HG03139 (cell line): ENCODE measurements at regions not wholly inside any gene's neighbourhood (a gene's known extent, or its start where the extent isn't known, plus 50 kb on each side); places are given as distances from the start of the nearest gene placed in this dataset.

Experiments used
- ATAC-seq: cut with Tn5 transposase; IDR thresholded peaks from one replicate; pipeline ENCODE4 v1.9.1; 2021; ENCODE audit not compliant: unreplicated experiment

DNA sequence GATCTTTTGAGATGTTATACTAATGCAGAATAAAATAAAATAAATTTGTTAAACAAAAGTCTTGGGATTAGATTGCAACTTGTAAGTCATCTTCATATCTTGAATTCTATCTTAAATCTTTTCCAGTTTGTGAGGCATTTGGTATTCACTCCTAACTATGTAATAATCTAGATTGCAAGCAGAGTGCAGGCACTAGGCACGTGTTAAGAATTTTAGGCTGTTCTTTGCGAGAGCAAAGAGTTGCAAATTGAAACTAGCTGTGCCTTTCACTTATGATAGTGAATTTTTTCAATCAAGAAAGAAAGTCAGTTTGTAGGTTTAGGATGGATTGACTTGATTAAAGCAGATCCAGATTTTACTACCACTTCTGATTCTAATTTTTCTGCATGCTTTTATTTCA, 264.1 kb upstream of the SPRY2 start:
- ATAC-seq = no peak

- no peak for ATAC-seq
Measured at GRCh38 chr13:80604098-80604497, 263.2 kb upstream of the SPRY2 start.

DNA sequence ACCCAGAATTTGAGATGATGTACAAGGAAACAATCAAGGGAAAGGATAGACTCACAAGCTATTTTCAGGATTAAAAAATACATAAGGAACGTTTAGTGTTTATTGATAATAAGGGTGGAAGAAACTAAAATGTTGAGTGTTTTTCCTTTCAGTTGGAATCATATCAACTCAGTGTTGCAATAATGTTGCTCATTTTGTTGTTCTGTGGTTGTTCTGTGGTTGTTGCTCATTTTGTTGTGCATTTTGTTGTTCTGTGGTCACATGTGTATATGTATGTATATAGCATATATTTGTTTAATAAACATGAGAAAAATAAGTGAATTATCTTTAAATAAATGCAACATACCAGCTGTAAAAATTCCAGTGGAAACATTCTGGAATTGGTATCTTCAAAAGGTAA, 262.4 kb upstream of the SPRY2 start:
- ATAC-seq = no peak

DNA sequence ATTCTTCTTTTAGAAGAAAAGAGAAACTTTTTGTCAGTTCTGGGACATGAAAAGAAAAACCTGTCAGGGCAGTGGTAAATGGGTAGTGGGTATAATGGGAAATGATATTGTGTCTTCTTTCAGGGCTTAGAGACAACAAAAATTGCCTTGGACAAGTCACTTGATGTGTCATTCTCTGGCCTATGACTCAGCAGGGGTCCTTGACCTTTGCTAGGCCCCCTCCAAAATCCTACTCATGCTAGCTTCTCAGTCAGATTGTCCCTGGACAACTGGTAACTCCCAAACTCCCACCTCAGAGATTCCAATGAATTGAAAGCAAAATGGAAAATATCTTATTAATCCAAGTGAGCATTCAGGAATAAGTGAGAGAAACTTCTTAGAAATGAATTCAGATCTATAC, 258.8 kb upstream of the SPRY2 start:
- ATAC-seq = no peak

DNA sequence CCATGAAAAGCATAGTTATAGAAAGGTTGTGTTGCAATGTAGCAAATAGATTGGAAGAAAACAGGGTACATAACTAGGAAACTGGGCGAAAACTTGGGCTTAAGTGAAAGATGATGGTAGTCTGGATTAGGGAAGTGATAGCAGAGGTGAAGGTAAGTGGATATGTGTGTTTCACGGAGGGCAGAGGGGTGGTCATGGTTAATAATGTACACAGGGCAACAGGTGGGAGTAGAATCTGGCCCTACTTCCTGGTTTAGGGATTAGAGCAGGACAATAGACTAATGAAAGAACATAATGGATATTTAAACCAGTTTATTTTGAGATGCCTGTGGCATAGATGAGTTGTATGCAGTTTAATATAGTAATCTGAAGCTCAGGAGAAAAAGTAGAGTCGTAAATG, 257.3 kb upstream of the SPRY2 start:
- no peak for ATAC-seq

- no peak for ATAC-seq
Measured at GRCh38 chr13:80591976-80592740, 251.2 kb upstream of the SPRY2 start.

DNA sequence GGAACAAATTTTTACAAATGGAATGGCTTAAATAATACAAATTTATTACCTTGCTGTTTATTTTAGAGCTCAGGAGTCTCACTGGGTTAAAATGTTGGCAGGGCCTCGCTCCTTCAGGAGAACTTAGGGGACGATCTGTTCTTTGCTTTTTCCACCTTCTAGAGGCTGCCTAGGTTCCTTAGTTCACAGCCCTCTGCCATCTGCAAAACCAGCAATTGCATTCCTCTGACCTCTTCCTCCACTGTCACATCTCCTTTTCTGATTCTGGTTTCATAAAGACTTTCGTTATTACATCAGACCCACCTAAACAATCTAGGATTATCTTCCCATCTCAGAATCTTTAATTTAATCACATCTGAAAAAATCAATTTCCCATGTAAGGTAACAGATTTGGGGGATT, 249.6 kb upstream of the SPRY2 start:
- ATAC-seq = no peak

DNA sequence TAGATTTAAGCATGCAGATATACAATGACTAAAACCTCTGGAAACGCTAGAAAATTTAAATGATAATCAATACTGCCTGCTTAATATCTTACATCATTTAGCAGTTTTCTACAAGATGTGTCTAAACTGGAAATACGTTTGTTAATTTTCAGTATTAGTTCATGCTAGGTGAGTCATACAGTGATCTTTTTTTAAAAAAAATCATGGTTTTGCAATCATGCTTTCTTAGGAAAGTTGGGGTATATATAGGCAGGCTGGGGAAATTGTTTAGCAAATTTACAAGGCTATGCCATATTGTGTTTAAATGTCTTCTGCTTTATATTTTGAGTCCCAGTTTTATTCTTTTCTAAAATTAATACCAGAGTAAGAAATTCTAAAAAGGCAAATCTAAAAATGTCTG, 245.4 kb upstream of the SPRY2 start:
- no peak for ATAC-seq

DNA sequence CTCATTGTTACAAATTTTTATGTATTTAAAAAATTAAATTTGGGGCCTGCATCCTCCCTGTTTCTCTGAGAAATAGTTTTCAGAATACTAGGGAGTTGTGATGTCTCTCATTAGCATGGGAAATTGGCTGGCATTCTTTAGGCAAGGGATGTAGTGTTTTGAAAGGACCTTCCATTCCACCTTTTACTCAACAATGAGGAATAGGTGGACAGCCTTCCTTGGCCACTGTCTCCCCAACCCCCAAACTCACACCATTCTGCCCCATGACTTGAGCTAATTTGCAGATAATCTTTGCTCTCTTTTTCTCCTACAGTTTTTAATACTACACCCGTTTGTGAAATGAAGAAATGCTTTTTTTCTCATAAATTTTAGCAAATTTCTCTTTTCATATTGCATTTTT, 244.6 kb upstream of the SPRY2 start:
- no peak for ATAC-seq

DNA sequence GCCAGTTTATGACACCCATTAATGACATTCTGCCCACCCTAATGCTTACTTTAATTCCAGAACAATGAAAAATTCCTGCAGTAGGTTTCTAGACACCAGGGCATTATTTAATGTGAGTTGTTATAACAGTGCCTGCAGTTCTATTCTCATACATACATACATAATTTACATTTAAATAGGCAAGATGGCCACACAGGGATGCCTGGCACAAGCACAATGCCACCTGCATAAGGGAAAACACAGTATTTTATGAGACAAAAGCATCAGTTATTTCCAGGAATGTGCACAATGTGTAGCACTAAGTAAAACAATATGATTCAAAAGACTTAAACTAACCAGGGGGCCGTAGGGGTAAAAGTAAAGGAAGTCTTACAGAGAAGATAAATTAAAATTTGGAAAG, 243.9 kb upstream of the SPRY2 start:
- ATAC-seq = no peak

DNA sequence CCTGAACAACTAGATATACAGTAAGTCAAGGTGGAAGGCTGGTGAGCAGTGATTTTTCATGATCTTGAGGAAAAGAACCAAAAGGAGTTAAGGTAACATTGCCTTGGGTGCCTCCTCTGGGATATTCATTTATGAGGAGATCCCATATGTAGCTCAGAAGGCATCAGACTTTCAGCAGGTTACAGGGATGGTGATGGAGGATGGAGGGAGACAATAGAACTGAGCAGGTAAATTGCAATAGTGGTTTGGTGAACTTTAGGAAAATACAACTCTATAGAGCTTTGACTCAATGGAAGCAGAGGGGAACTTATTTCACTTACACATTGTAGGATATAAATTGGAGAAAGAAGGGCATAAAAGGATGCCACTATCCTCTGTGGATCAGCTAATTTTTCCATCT, 243.4 kb upstream of the SPRY2 start:
- no peak for ATAC-seq

DNA sequence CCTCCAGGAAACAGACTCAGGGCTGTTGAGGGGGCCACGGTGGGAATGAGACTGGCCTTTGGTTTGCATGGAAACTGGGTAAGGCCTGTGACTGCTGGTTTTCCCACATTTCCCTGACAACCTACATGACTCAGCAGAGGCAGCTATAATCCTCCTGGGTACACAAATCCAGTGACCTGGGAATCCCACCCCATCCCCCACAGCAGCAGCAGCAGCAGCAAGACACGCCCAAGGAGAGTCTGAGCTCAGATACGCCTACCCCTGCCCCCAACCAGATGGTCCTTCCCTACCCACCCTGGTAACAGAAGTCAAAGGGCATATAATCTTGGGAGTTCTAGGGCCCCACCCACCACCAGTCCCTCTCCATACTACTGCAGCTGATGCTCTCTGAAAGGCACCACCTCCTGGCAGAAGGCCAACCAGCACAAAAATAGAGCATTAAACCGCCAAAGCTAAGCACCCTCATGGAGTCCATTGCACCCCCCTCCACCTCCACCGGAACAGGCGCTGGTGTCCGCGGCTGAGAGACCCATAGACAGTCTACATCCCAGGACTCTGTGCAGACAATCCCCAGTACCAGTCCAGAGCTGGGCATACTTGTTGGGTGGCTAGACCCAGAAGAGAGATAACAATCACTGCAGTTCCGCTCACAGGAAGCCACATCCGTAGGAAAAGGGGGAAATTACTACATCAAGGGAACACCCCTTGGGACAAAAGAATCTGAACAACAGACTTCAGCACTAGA, 237.2 kb upstream of the SPRY2 start:
- no peak for ATAC-seq

- ATAC-seq = no peak
Measured at GRCh38 chr13:80577285-80577684, 236.4 kb upstream of the SPRY2 start.

- no peak for ATAC-seq
Measured at GRCh38 chr13:80574113-80574850, 233.4 kb upstream of the SPRY2 start.

DNA sequence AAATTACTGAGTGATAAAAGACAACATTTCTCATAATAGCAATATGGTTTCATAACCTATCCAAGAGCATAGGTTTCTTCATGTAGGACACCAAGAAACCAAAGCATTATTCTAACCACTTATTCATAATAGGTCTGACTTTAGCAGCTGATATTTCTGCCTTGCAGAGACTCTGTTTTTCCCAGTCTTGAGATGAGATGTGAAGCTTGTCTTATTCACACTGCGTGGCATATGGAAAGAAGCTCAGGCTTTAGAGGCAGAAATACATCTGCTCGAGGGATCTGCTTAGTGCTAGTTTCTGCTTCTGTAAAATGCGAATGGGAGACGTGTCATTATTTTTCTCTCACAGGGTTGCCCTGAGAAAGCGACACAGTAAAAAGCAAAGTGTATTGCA, 232.0 kb upstream of the SPRY2 start:
- no peak for ATAC-seq

DNA sequence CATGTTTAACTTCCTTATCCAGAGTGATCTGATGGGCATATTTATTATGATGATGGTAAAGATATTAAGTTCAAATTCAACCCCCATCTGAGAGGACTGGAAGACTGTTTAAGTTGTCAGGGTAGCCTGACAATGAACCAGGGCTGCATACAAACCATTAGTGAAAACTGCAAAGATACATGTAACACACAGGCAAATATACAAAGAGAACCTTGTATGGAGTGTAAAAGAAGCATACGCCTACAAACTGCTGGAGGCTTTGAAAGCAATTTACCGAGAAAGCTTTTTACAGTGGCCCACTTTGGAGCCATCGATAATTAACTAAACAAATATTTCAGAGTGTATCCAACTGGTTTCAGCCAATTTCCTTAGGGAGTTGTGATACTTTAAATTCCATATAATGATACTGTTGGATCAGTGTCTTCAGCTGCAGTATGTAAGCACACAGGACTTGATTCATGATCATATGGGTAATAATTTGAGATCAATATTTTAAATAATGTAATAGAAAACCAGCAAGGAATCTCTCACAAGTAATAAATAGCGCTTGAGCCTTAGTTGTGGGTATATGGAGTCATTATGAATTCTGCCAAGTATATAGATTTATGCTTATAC, 231.5 kb upstream of the SPRY2 start:
- ATAC-seq = no peak

GRCh38 chr13:80571346-80572307, 230.7 kb upstream of the SPRY2 start:
- ATAC-seq = no peak

DNA sequence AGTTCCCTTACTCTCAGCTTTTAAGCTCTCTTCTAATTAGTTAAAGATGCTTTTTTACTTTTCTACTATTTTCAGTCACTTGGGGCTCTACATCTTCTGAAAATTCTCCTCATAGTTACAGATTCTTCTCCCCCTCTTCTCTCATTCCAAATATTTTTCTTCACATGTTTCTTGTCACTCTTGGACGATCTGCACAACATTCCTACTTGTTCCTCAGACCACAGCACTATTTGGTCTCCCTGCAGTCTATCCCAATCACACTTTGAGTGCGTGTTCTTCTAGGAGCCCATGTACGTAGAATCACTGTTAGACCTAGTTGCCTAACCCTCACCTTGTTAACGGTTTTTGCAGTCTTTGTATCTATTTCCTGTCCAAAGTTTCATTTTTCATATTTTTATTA, 222.5 kb upstream of the SPRY2 start:
- no peak for ATAC-seq

DNA sequence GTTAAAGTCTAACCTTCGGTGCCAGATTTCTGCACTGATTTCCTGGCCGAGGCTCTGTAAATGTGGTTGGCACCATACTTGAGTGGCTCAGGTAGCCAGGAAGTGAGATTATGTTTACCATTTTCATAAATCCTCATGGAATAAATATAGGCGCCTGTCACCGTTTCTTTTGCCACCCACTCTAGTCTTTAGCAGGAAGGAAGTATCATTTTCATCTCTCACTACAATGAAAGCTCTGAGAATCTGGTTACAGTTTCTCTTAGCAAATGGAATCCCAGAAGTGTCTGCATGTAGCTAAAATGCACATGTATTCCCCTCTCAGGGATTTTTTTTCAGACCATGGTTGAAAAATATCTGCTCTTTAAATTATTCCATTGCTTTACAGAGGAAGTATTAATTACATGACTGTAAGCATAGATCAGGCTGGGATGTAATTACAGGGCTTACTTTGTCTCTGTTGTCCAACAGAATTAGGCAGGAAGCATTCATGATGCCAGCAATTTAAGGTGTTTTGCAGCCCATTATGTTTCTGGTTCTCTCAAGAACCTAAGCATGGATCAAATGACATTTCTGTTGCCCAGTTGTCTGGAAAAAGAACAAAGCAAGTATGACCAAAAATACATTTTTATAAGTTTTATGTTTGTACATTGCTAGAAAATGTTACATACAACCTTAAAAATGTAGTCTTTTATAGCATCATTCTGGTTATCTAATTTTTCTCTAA, 221.7 kb upstream of the SPRY2 start:
- ATAC-seq = no peak

DNA sequence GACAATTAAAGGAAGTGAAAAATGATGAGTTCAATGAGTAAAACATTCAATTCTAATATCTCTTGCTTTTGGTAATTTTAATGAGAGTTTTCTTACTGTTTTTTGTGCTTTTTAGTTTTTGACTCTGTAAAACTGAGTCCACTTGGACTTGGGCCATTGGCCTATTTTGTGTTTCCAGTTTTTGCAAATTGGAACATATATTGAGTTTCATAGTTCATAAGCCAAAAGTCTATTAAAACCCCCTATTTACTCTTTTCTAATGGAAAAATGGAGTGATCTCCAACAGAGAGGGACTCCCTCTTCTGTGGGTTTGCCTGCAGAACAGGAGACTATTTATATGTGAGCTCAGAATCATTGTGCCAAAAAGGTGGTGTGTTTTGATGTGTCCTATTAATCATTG, 219.7 kb upstream of the SPRY2 start:
- ATAC-seq = no peak
